ENCODE measurements at regions not wholly inside any gene's neighbourhood (a gene's known extent, or its start where the extent isn't known, plus 50 kb on each side); places are given as distances from the start of the nearest gene placed in this dataset.

GRCh38 chr15:69727121-69727924 is 274.7 kb downstream of the RPLP1 start:
- TF ChIP-seq, protein P1, sequence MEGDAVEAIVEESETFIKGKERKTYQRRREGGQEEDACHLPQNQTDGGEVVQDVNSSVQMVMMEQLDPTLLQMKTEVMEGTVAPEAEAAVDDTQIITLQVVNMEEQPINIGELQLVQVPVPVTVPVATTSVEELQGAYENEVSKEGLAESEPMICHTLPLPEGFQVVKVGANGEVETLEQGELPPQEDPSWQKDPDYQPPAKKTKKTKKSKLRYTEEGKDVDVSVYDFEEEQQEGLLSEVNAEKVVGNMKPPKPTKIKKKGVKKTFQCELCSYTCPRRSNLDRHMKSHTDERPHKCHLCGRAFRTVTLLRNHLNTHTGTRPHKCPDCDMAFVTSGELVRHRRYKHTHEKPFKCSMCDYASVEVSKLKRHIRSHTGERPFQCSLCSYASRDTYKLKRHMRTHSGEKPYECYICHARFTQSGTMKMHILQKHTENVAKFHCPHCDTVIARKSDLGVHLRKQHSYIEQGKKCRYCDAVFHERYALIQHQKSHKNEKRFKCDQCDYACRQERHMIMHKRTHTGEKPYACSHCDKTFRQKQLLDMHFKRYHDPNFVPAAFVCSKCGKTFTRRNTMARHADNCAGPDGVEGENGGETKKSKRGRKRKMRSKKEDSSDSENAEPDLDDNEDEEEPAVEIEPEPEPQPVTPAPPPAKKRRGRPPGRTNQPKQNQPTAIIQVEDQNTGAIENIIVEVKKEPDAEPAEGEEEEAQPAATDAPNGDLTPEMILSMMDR (IDR thresholded peaks at IDR 0.05): no peak
- TF ChIP-seq POLR2A (IDR thresholded peaks at IDR 0.05; ENCODE audit: low read depth): no peak

Measured in esophagus muscularis mucosa (tissue), 3 donors.